Testis (tissue), 2 donors: ENCODE measurements at regions not wholly inside any gene's neighbourhood (a gene's known extent, or its start where the extent isn't known, plus 50 kb on each side); places are given as distances from the start of the nearest gene placed in this dataset.

Source experiments
- CTCF ChIP-seq, 3 experiments: fragments of 450-650 bp in 2 of 3; fragments of 200-600 bp in 1 of 3; sonication (generic) in 1 of 3; IDR thresholded peaks; one replicate each; pipeline ENCODE4 v1.5.1; 2016 to 2019; ENCODE audit warnings: antibody characterized with exemption in 3 of 3, mild to moderate bottlenecking in 2 of 3, moderate library complexity in 1 of 3
- POLR2A ChIP-seq: fragments of 450-650 bp; IDR thresholded peaks from one replicate; pipeline ENCODE4 v1.6.1; 2017; ENCODE audit warnings: antibody characterized with exemption, mild to moderate bottlenecking, moderate library complexity

GRCh38 chr14:51521764-51522163 is 129.9 kb upstream of the FRMD6 start:
- no peak for TF ChIP-seq CTCF (IDR thresholded peaks at IDR 0.05)
- no peak for TF ChIP-seq POLR2A
